ENCODE measurements at regions not wholly inside any gene's neighbourhood (a gene's known extent, or its start where the extent isn't known, plus 50 kb on each side); places are given as distances from the start of the nearest gene placed in this dataset.
"Not testable (repeated sequence)": the region's sequence is repeated elsewhere in the genome, so short reads cannot be mapped to it uniquely, and the experiment has no call there.

DNA sequence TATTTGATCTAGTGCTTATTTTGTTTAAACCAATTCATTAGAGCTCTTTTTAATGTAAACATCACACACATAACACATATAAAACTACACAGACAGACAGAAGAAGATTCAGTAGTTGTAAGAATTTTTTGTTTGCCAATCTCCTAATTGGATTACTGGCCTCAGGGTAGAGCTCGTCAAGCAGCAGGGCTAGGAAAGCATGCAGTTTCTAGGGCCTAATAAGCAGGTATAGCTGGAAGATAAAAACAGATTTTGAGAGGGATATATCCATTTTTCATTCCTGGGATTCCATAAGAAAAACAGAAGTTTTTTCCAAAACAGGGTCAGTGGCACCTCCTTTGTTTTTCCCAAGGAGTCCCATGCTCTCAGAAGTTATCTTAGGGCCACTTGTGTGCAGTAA, 265.2 kb upstream of the SGO1 start:
- H3K9me3 Mint-ChIP-seq = peaks cover 3% of the 10 kb centered on the region
- no peaks in the 10 kb centered on the region for H3K4me1 Mint-ChIP-seq (ENCODE audit: low read depth in 2 of 2)
- no peak for ATAC-seq
- no peak overlapping the region for H3K27ac Mint-ChIP-seq
- no peaks in the 10 kb centered on the region for H3K27me3 Mint-ChIP-seq
- no peak for DNase-seq (ENCODE audit: low spot score)
- H3K36me3 Mint-ChIP-seq = no peaks in the 10 kb centered on the region
- H3K4me3 Mint-ChIP-seq = no peak overlapping the region

DNA sequence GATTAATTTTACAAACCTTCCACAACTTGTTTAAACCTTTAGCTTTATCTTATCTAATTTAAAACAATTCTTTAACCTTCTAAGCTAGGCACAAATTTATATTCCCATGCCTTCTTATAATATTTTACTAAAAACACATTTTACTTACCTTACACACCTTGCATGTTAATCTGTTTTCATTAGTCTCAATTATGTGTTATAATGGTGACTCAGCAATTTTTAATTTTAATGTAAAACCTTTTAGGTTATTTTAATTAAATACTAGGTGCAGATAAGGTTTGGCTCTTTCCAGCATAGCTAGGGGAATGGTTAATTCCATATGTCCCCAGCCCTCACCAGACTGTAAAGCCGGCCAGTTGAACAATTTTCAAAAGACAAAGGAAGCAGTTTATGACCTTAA, 264.6 kb upstream of the SGO1 start:
- no peak overlapping the region for H3K27ac Mint-ChIP-seq
- DNase-seq (ENCODE audit: low spot score) = no peak
- no peaks in the 10 kb centered on the region for H3K27me3 Mint-ChIP-seq
- no peak overlapping the region for H3K4me3 Mint-ChIP-seq
- H3K4me1 Mint-ChIP-seq (ENCODE audit: low read depth in 2 of 2) = no peaks in the 10 kb centered on the region
- no peak for ATAC-seq
- no peaks in the 10 kb centered on the region for H3K36me3 Mint-ChIP-seq
- H3K9me3 Mint-ChIP-seq = peaks cover 4% of the 10 kb centered on the region

DNA sequence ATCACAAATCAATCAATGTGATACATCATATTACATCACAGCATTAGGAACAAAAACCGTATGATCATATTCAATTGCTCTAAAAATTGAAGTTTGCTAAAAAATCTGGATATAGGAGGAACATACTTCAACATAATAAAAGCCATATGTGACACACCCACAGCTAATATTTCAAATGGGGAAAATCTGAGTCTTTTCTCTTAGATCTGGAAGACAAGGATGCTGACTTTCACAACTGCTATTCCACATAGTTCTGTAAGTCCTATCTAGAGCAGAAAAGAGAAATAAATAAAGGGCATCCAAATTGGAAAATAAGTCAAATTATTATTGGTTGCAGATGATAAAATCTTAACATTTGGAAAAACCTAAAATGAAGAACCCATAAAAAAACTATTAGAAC, 256.8 kb upstream of the SGO1 start:
- H3K27me3 Mint-ChIP-seq = no peaks in the 10 kb centered on the region
- DNase-seq (ENCODE audit: low spot score) (no peak), ATAC-seq (no peak)
- H3K27ac Mint-ChIP-seq = no peak overlapping the region
- H3K9me3 Mint-ChIP-seq = peaks cover 17% of the 10 kb centered on the region
- H3K36me3 Mint-ChIP-seq = no peaks in the 10 kb centered on the region
- H3K4me3 Mint-ChIP-seq = no peak overlapping the region
- no peaks in the 10 kb centered on the region for H3K4me1 Mint-ChIP-seq (ENCODE audit: low read depth in 2 of 2)

DNA sequence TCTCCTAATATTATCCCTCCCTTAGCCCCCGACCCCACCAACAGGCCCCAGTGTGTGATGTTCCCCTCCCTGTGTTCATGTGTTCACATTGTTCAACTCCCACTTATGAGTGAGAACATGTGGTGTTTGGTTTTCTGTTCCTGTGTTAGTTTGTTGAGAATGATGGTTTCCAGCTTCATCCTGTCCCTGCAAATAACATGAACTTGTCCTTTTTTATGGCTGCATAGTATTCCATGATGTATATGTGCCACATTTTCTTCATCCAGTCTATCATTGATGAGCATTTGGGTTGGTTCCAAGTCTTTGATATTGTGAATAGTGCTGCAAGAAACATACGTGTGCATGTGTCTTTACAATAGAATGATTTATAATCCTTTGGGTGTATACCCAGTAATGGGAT, 241.3 kb upstream of the SGO1 start:
- not testable (repeated sequence) for H3K4me3 Mint-ChIP-seq; ATAC-seq; H3K27me3 Mint-ChIP-seq; H3K4me1 Mint-ChIP-seq (ENCODE audit: low read depth in 2 of 2); DNase-seq (ENCODE audit: low spot score); H3K27ac Mint-ChIP-seq
- Mint-ChIP-seq H3K36me3 (peaks cover 17% of the 10 kb centered on the region), H3K9me3 (peaks cover 18% of the 10 kb centered on the region)

DNA sequence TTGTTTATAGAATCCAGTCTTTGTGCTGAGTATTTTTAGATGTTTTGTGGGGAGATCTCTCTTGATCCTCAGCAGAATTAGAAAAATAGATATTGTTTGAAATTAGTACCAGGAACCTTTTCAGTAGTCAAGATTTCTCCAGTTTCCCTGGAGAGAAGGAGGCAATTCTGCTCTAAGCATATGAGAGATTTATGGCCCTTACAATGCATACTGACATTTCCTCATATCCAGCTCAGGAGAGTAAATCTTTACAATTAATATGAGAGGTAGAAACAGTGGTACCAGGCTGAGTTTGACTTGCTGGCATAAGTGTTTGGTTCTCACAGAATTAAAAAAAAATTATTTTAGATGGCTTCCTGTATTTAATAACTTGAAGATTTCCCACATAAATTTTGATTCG, 239.1 kb upstream of the SGO1 start:
- Mint-ChIP-seq H3K27me3 (no peaks in the 10 kb centered on the region), H3K4me1 (ENCODE audit: low read depth in 2 of 2) (no peaks in the 10 kb centered on the region), H3K4me3 (no peak overlapping the region), H3K9me3 (peaks cover 8% of the 10 kb centered on the region), H3K27ac (no peak overlapping the region), H3K36me3 (peaks cover 4% of the 10 kb centered on the region)
- ATAC-seq = no peak
- DNase-seq (ENCODE audit: low spot score) = no peak

DNA sequence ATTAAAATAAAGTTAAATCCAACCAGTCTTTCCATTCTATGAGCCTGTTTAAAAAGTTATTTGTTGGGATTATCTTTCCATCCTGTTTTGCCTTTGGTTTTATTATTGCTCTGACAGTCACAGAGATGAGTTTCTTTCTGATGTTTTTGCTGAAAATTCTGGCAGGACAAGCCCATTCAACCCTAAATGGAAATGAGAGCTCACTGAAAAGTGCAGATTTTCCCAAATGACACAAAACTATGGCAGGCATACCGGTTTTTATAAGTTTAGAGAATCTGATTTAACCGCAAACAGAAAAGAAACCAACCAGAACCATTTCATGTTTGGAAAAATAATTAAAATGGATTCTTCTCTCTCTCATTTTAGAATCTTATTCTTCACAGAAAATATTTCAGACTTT, 238.1 kb upstream of the SGO1 start:
- DNase-seq (ENCODE audit: low spot score) (no peak), ATAC-seq (no peak)
- Mint-ChIP-seq H3K27ac (no peak overlapping the region), H3K9me3 (no peaks in the 10 kb centered on the region), H3K36me3 (no peaks in the 10 kb centered on the region), H3K4me1 (ENCODE audit: low read depth in 2 of 2) (no peaks in the 10 kb centered on the region), H3K27me3 (no peaks in the 10 kb centered on the region), H3K4me3 (no peak overlapping the region)

DNA sequence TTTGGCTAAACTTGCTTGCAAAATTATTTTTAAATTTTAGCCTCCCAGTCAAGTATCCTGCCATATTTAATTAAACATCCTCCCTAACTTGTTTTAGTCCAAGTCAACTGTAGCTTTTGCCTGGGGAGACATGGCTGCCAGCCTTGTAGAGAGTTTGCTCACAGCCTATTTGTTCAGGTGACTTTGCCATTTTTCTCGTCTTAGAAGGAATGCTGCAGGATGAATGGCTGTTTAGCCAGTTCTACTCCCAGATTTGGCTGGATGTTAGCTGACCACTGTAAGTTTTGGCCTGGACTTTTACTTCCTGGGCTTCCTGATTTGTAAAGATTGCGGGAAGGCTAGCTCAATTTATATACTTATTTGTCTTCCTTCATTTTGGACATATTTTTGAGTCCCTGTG, 236.4 kb upstream of the SGO1 start:
- H3K4me3 Mint-ChIP-seq = no peak overlapping the region
- H3K9me3 Mint-ChIP-seq = no peaks in the 10 kb centered on the region
- H3K4me1 Mint-ChIP-seq (ENCODE audit: low read depth in 2 of 2) = no peaks in the 10 kb centered on the region
- DNase-seq (ENCODE audit: low spot score) (no peak), ATAC-seq (no peak)
- no peak overlapping the region for H3K27ac Mint-ChIP-seq
- no peaks in the 10 kb centered on the region for H3K27me3 Mint-ChIP-seq
- no peaks in the 10 kb centered on the region for H3K36me3 Mint-ChIP-seq

DNA sequence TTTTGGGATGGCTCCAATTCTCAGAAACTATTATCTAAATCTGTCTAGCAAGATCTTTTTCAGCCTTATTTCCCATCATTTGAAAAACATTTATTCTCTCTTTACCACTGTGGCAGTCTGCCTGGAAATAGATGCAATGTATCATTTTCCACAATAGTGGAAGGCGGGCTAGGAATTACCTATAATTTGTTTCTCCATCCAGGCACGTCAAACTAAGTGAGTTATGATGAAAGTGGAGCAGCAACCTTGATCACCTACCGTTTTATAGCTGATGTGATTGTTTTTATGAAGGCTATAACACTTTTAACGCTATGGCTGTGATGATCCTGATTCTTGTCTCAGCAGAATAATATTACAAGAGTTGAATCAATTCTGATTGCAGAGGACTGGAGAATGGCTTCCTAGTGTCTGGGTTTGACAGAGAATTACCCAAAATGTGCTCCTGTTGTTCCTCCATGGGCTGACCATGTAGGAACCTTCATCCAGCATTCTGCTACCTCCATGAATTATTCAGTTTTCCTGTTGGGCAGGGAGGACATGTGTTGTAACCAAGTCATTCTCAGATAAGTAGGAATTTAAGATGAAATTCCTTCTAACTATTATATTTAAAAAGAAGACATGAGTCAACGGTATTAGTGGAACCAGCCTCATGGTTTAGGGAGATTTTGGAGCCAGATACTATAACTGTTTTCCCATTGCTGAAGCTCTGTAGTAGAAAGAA, 231.5 kb upstream of the SGO1 start:
- Mint-ChIP-seq H3K9me3 (no peaks in the 10 kb centered on the region), H3K4me3 (no peak overlapping the region), H3K36me3 (no peaks in the 10 kb centered on the region), H3K27ac (no peak overlapping the region), H3K4me1 (ENCODE audit: low read depth in 2 of 2) (no peaks in the 10 kb centered on the region), H3K27me3 (no peaks in the 10 kb centered on the region)
- DNase-seq (ENCODE audit: low spot score) = no peak
- ATAC-seq = no peak

DNA sequence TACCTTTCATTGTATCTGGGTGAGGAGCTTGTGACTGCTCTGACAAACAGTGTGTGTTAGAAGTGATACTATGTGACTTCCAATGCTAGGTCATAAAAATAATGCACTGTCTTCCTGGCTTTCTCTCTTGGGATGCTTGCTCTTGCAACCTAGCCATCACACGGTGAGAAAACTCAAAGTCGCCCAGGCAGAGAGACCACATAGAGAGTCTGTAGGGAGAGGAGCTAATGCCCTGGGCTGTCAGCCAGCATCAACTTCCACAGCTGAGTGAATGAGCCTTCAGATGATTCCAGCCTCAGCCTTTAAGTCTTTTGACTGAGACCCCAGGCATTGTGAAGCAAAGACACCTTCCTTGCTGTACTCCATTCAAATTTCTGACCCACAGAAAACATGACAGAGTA, 220.6 kb upstream of the SGO1 start:
- Mint-ChIP-seq H3K27ac (no peak overlapping the region), H3K4me3 (no peak overlapping the region), H3K36me3 (no peaks in the 10 kb centered on the region), H3K9me3 (no peaks in the 10 kb centered on the region), H3K27me3 (peaks cover 0 to 6% of the 10 kb centered on the region in 2 donors), H3K4me1 (ENCODE audit: low read depth in 2 of 2) (no peaks in the 10 kb centered on the region)
- ATAC-seq = no peak
- DNase-seq (ENCODE audit: low spot score) = no peak

DNA sequence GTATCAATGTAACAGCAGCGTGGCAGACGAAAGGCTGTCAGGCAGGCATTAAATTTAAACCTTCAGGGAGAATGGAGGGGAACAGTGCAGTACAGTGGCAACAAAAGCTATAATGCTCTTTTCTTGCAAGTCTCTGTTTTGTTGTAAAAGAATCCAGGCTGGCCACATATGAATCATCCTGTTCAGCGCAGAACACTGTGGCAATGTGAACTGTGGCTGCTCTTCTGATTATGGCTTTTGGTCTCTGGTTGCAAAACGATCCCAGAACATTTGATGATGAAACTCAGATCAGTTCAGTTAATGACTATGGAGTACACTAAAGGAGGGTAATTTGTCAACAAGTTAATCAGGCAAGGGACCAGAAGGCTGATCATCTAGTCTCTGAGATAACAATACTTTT, 219.7 kb upstream of the SGO1 start:
- H3K9me3 Mint-ChIP-seq = no peaks in the 10 kb centered on the region
- DNase-seq (ENCODE audit: low spot score) (no peak), ATAC-seq (no peak)
- no peak overlapping the region for H3K4me3 Mint-ChIP-seq
- no peaks in the 10 kb centered on the region for H3K4me1 Mint-ChIP-seq (ENCODE audit: low read depth in 2 of 2)
- peaks cover 0 to 6% of the 10 kb centered on the region in 2 donors for H3K27me3 Mint-ChIP-seq
- no peaks in the 10 kb centered on the region for H3K36me3 Mint-ChIP-seq
- no peak overlapping the region for H3K27ac Mint-ChIP-seq

DNA sequence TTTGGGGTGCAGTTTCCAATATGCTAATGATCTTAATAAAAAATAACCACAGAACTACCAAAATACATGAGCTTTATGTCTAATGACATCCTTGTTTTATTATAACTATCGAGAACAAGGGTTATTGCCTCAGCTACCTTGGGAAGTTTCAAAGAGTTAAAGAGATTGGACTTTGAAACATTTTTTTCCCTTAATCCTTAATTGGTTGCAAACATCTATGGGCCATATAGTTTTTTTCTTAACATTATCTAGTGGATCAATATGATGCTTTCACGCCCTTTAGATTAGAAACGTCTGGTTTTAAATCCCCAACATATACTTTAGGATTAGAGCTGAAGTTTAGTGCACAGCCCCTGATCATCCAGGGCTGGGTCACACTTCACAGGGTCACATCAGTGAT, 219.2 kb upstream of the SGO1 start:
- no peak overlapping the region for H3K4me3 Mint-ChIP-seq
- DNase-seq (ENCODE audit: low spot score) (no peak), ATAC-seq (no peak)
- no peaks in the 10 kb centered on the region for H3K36me3 Mint-ChIP-seq
- H3K27me3 Mint-ChIP-seq = peaks cover 0 to 6% of the 10 kb centered on the region in 2 donors
- no peak overlapping the region for H3K27ac Mint-ChIP-seq
- no peaks in the 10 kb centered on the region for H3K4me1 Mint-ChIP-seq (ENCODE audit: low read depth in 2 of 2)
- H3K9me3 Mint-ChIP-seq = no peaks in the 10 kb centered on the region

DNA sequence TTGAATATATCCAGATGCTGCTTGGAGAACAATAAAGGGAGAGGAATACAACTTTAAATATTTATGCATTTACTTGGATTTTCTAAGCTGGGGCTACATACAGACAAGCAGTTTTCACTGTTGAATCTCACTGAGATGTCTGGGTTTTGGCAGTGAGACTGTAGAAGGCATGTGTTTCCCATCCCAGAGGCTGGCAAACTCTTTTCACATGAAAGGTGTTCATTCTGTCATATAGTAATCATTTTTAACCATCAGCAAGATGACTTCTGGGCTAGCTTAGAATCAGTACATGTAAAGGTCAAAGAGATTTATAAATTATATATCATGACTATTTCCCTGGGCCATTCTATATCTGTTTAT, 218.7 kb upstream of the SGO1 start:
- H3K4me1 Mint-ChIP-seq (ENCODE audit: low read depth in 2 of 2) = no peaks in the 10 kb centered on the region
- ATAC-seq (no peak), DNase-seq (ENCODE audit: low spot score) (no peak)
- no peak overlapping the region for H3K4me3 Mint-ChIP-seq
- H3K36me3 Mint-ChIP-seq = no peaks in the 10 kb centered on the region
- no peak overlapping the region for H3K27ac Mint-ChIP-seq
- peaks cover 0 to 6% of the 10 kb centered on the region in 2 donors for H3K27me3 Mint-ChIP-seq
- H3K9me3 Mint-ChIP-seq = no peaks in the 10 kb centered on the region

DNA sequence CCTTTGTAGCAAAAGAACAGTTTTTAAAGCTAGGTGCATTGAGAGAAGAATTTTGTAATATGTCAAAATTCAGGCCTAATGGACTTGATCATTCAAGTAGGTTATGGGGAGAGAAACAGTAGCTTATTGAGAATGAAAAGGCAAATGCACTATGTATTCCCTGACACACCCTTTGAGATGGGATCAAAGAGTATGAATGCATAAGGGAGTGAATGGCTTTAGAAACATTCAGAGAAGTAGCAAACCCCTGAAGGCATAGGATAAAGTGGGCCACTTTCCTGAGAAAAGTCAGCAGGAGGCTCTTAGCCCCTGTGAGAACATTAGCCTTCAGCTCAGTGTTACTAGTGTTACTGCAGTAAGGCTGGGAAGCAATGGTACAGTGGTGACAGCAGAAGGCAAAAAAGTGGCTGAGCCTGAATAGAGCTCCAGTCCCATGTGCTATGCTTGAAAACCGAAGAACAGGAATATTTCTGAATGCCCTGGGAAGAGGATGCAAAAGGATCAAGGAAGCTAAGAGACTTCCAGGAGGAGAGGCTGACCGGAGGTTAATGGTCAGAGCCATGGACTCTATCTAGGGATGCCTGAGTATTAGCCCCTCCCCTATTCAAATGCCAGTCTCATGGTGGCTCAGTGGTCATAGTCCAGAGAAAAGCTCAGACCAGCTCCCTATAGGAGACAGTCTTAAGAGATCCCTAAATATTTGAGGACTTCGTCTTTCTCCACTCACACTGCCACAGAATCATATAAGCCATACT, 218.2 kb upstream of the SGO1 start:
- H3K4me1 Mint-ChIP-seq (ENCODE audit: low read depth in 2 of 2) = no peaks in the 10 kb centered on the region
- no peak overlapping the region for H3K27ac Mint-ChIP-seq
- ATAC-seq = peak in 1 of 2 donors; percentile 17
- H3K27me3 Mint-ChIP-seq = peaks cover 0 to 6% of the 10 kb centered on the region in 2 donors
- DNase-seq (ENCODE audit: low spot score) = no peak
- H3K9me3 Mint-ChIP-seq = no peaks in the 10 kb centered on the region
- H3K36me3 Mint-ChIP-seq = no peaks in the 10 kb centered on the region
- no peak overlapping the region for H3K4me3 Mint-ChIP-seq

DNA sequence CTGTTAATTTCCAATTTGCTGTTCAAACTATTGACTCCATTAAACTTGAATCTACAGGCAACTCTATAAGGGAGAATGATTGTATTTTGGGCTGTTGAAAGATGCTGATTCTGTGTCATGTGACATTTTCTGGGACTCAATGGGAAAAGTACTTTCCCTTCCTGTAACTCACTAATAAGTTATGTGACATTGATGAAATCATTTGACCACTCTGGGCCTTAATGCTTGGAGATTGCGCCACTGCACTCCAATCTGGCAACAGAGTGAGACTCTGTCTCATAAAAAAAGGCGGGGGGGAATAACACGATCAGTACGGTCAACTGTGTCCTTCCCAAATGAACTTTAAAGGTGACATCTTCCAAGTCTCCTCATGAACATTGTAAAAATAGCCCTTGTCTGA, 215.2 kb upstream of the SGO1 start:
- H3K27ac Mint-ChIP-seq = no peak overlapping the region
- no peak overlapping the region for H3K4me3 Mint-ChIP-seq
- H3K36me3 Mint-ChIP-seq = no peaks in the 10 kb centered on the region
- no peak for DNase-seq (ENCODE audit: low spot score)
- ATAC-seq = no peak
- no peaks in the 10 kb centered on the region for H3K27me3 Mint-ChIP-seq
- H3K9me3 Mint-ChIP-seq = no peaks in the 10 kb centered on the region
- H3K4me1 Mint-ChIP-seq (ENCODE audit: low read depth in 2 of 2) = no peaks in the 10 kb centered on the region

DNA sequence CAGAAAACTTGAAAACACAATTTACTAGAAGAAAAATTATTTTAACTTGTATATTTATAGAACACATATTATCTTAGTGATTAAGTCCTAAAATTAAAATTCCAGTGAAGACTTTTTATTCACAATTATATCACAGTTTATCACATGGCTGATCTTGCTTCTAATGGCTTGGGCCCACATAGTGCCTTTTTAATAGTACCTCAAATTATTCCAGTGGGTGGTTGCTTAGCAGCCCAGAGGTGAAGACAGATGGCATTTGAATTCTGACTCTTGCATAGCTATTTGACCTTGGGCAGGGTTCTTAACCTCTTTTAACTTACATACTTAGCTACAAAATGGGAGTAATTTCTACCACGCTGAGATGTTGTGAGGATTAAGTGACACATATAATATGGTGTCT, 214.7 kb upstream of the SGO1 start:
- no peak for DNase-seq (ENCODE audit: low spot score)
- no peaks in the 10 kb centered on the region for H3K36me3 Mint-ChIP-seq
- no peak overlapping the region for H3K4me3 Mint-ChIP-seq
- no peaks in the 10 kb centered on the region for H3K4me1 Mint-ChIP-seq (ENCODE audit: low read depth in 2 of 2)
- no peaks in the 10 kb centered on the region for H3K9me3 Mint-ChIP-seq
- no peaks in the 10 kb centered on the region for H3K27me3 Mint-ChIP-seq
- no peak for ATAC-seq
- H3K27ac Mint-ChIP-seq = no peak overlapping the region
